ENCODE measurements at regions not wholly inside any gene's neighbourhood (a gene's known extent, or its start where the extent isn't known, plus 50 kb on each side); places are given as distances from the start of the nearest gene placed in this dataset.

DNA sequence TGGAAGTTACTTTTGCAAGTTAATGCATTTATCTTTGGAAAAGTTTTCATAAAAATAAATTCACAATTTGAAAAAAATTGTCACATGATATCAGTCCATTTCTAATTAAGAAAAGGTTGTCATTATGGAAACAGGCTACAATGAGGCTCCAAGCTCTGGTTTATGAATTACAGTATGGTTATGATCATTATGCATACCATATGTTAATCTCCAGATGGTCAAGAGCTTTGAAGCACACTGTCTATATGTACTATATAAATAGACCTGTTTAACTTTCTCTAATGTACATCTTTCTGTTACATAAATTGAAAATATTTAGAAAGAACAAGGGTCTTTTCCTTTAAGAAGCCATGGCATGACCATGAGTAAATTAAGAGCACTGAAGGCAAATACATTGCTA lies 2338.8 kb downstream of the PCDH7 start:
- TF ChIP-seq CTCF (conservative IDR thresholded peaks at IDR 0.05 in 1 of 2, IDR thresholded peaks at IDR 0.05 in 1 of 2; ENCODE audit: low read depth in 1 of 2, low read length in 2 of 2) (no peak), EZH2 (IDR thresholded peaks at IDR 0.05; ENCODE audit: low read length, missing control alignments) (no peak)

Data from fibroblast of lung (primary cell).